KOPT-K1 (cell line): ENCODE measurements at regions not wholly inside any gene's neighbourhood (a gene's known extent, or its start where the extent isn't known, plus 50 kb on each side); places are given as distances from the start of the nearest gene placed in this dataset.

Source experiments
- H3K27ac ChIP-seq: fragments of 200-600 bp; sonication (generic); 2 replicates; pipeline ENCODE4 v1.5.1; 2016; ENCODE audit warnings: antibody characterized with exemption, mild to moderate bottlenecking, low read depth, low read length; ENCODE audit not compliant: poor library complexity, severe bottlenecking
- H3K36me3 ChIP-seq: fragments of 200-600 bp; sonication (generic); 2 replicates; pipeline ENCODE4 v1.5.1; 2017; ENCODE audit warnings: antibody characterized with exemption, mild to moderate bottlenecking, low read length, moderate library complexity; ENCODE audit not compliant: insufficient read depth
- H3K9me3 ChIP-seq: fragments of 200-600 bp; sonication (generic); 2 replicates; pipeline ENCODE4 v1.5.1; 2017; ENCODE audit warnings: antibody characterized with exemption, low read length, mild to moderate bottlenecking; ENCODE audit not compliant: insufficient read depth, poor library complexity, severe bottlenecking

GRCh38 chr4:100581337-100581736, 63.5 kb upstream of the EMCN start:
- Histone ChIP-seq H3K27ac (no peak overlapping the region), H3K9me3 (no peaks in the 10 kb centered on the region), H3K36me3 (no peaks in the 10 kb centered on the region)

- Histone ChIP-seq H3K36me3 (no peaks in the 10 kb centered on the region), H3K9me3 (no peaks in the 10 kb centered on the region), H3K27ac (no peak overlapping the region)
Observed at GRCh38 chr4:100576570-100576969, 58.7 kb upstream of the EMCN start.

GRCh38 chr4:100574607-100575006, 56.8 kb upstream of the EMCN start:
- no peaks in the 10 kb centered on the region for H3K36me3 ChIP-seq
- H3K27ac ChIP-seq, result no peak overlapping the region
- no peaks in the 10 kb centered on the region for H3K9me3 ChIP-seq

- no peak overlapping the region for H3K27ac ChIP-seq
- H3K9me3 ChIP-seq, result no peaks in the 10 kb centered on the region
- no peaks in the 10 kb centered on the region for H3K36me3 ChIP-seq
Observed at GRCh38 chr4:100569196-100569595, 51.4 kb upstream of the EMCN start.
